WTC11 (cell line): ENCODE measurements at regions not wholly inside any gene's neighbourhood (a gene's known extent, or its start where the extent isn't known, plus 50 kb on each side); places are given as distances from the start of the nearest gene placed in this dataset.

Experiments
- ATAC-seq: fragments of 200-7000 bp; cut with Tn5 transposase; 2 replicates; pipeline ENCODE4 v1.10.0; 2021; ENCODE audit warnings: mild to moderate bottlenecking, moderate library complexity
- CTCF ChIA-PET: fragments of 300-600 bp; sonication (Branson Sonifier 250); formaldehyde crosslinking; loops from one replicate; lab custom pipeline; 2021; ENCODE audit warnings: antibody characterized with exemption; lab: Charles Lee
- POLR2A ChIA-PET: fragments of 350-600 bp; sonication (Branson Sonifier 250); formaldehyde crosslinking; loops from one replicate; lab custom pipeline; 2021; ENCODE audit warnings: antibody characterized with exemption; lab: Charles Lee
- DNase-seq: peaks from one replicate; pipeline ENCODE4 v3.0.0; 2021; ENCODE audit warnings: low spot score
- H3K27ac Mint-ChIP-seq: 2 replicates; pipeline ENCODE4 v1.8.0; 2021; ENCODE audit warnings: mixed read lengths
- H3K27me3 Mint-ChIP-seq: 2 replicates; pipeline ENCODE4 v1.8.0; 2021; ENCODE audit warnings: low read depth, mild to moderate bottlenecking, moderate library complexity, mixed read lengths
- H3K36me3 Mint-ChIP-seq: 2 replicates; pipeline ENCODE4 v1.8.0; 2021; ENCODE audit warnings: mixed read lengths
- H3K4me1 Mint-ChIP-seq: 2 replicates; pipeline ENCODE4 v1.8.0; 2022; ENCODE audit warnings: mixed read lengths
- H3K4me3 Mint-ChIP-seq: 2 replicates; pipeline ENCODE4 v1.8.0; 2021; ENCODE audit warnings: mild to moderate bottlenecking, moderate library complexity, mixed read lengths
- H3K9me3 Mint-ChIP-seq: 2 replicates; pipeline ENCODE4 v1.8.0; 2021; ENCODE audit warnings: mixed read lengths
- AFF4 ChIP-seq: sonication (generic); formaldehyde crosslinking; IDR thresholded peaks from 2 replicates; pipeline ENCODE4 v1.8.1; 2023; ENCODE audit warnings: mild to moderate bottlenecking, missing genetic modification reagents, borderline replicate concordance
- CBFB ChIP-seq: sonication (generic); formaldehyde crosslinking; IDR thresholded peaks from 2 replicates; pipeline ENCODE4 v1.8.1; 2022; ENCODE audit warnings: mild to moderate bottlenecking, low read depth, missing genetic modification reagents
- CREM ChIP-seq: sonication (generic); formaldehyde crosslinking; IDR thresholded peaks from 2 replicates; pipeline ENCODE4 v1.8.1; 2022; ENCODE audit warnings: mild to moderate bottlenecking, missing genetic modification reagents, moderate library complexity
- E2F4 ChIP-seq: sonication (generic); formaldehyde crosslinking; IDR thresholded peaks from 2 replicates; pipeline ENCODE4 v1.8.1; 2022; ENCODE audit warnings: low read depth, mild to moderate bottlenecking, moderate library complexity, missing genetic modification reagents, borderline replicate concordance
- HMGA2 ChIP-seq: fragments of 250-450 bp; sonication (Bioruptor Pico); IDR thresholded peaks from 2 replicates; pipeline ENCODE4 v1.4.0; 2021; ENCODE audit warnings: mild to moderate bottlenecking, moderate library complexity
- IRF1 ChIP-seq: sonication (generic); formaldehyde crosslinking; IDR thresholded peaks from 2 replicates; pipeline ENCODE4 v1.8.0; 2023; ENCODE audit warnings: missing genetic modification reagents
- MAX ChIP-seq: sonication (generic); formaldehyde crosslinking; IDR thresholded peaks from 2 replicates; pipeline ENCODE4 v1.8.0; 2022; ENCODE audit warnings: mild to moderate bottlenecking, missing genetic modification reagents
- NR1H2 ChIP-seq: sonication (generic); formaldehyde crosslinking; IDR thresholded peaks from 2 replicates; pipeline ENCODE4 v1.9.0; 2021; ENCODE audit warnings: mild to moderate bottlenecking, moderate library complexity, missing genetic modification reagents
- OVOL2 ChIP-seq: fragments of 250-450 bp; sonication (Bioruptor Pico); IDR thresholded peaks from 2 replicates; pipeline ENCODE4 v1.9.0; 2021; ENCODE audit warnings: mild to moderate bottlenecking, borderline replicate concordance
- RORB ChIP-seq: fragments of 250-450 bp; sonication (Bioruptor Pico); IDR thresholded peaks from 2 replicates; pipeline ENCODE4 v1.9.0; 2021; ENCODE audit warnings: mild to moderate bottlenecking
- SMAD3 ChIP-seq: sonication (generic); formaldehyde crosslinking; IDR thresholded peaks from 2 replicates; pipeline ENCODE4 v1.8.0; 2022; ENCODE audit warnings: missing genetic modification reagents, mild to moderate bottlenecking, borderline replicate concordance
- ZNF232 ChIP-seq: sonication (generic); formaldehyde crosslinking; IDR thresholded peaks from 2 replicates; pipeline ENCODE4 v1.8.0; 2022; ENCODE audit warnings: mild to moderate bottlenecking, missing genetic modification reagents
- ZNF512 ChIP-seq: sonication (generic); formaldehyde crosslinking; IDR thresholded peaks from 2 replicates; pipeline ENCODE4 v1.8.1; 2022; ENCODE audit warnings: missing genetic modification reagents, borderline replicate concordance
- TF ChIP-seq, protein P1 (sequence below): sonication (generic); formaldehyde crosslinking; IDR thresholded peaks from 2 replicates; pipeline ENCODE4 v1.8.0; 2023; ENCODE audit warnings: mild to moderate bottlenecking, missing genetic modification reagents
- TF ChIP-seq, protein P2 (sequence below): sonication (generic); formaldehyde crosslinking; IDR thresholded peaks from 2 replicates; pipeline ENCODE4 v1.8.1; 2023; ENCODE audit warnings: mild to moderate bottlenecking, missing genetic modification reagents
- TF ChIP-seq, protein P3 (sequence below): fragments of 250-450 bp; sonication (Bioruptor Pico); IDR thresholded peaks from 2 replicates; pipeline ENCODE4 v2.1.2; 2022; ENCODE audit warnings: mild to moderate bottlenecking, moderate library complexity
- TF ChIP-seq, protein P4 (sequence below): fragments of 250-450 bp; sonication (Bioruptor Pico); IDR thresholded peaks from 2 replicates; pipeline ENCODE4 v1.8.0; 2021; ENCODE audit warnings: mild to moderate bottlenecking
- TF ChIP-seq, protein P5 (sequence below): sonication (generic); formaldehyde crosslinking; IDR thresholded peaks from 2 replicates; pipeline ENCODE4 v1.8.1; 2023; ENCODE audit warnings: mild to moderate bottlenecking, moderate library complexity, missing genetic modification reagents

DNA sequence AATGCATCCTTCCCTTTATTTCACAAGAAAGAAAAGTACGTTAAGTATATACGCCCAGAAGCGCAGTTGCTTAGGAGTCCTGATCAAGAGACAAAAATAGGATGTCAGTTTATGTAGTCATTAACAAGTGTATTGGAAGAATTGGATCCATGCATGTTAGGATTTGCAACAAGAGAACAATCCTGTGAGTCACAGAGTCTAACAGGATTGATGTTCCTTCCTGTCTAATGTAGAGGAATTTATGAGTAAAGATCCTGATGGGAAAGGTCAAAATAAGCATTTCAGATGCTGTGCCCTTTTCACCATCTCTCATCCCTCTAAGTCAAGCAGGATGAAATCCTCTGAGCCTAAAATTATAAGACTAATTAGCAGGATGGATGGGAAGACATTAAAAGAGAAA, 406.0 kb upstream of the GRIA1 start:
- Mint-ChIP-seq H3K27me3 (no peaks in the 10 kb centered on the region), H3K4me3 (no peak overlapping the region), H3K27ac (no peak overlapping the region), H3K4me1 (peaks cover 6% of the 10 kb centered on the region), H3K9me3 (peaks cover 6% of the 10 kb centered on the region; the same call in 1 of the 2 replicates)
- POLR2A ChIA-PET, result no interaction called here
- CTCF ChIA-PET, result no interaction called here
- ATAC-seq, result no peak
- no peak for TF ChIP-seq E2F4 (CRISPR knock-in tag)
- no peak for TF ChIP-seq NR1H2 (CRISPR knock-in tag)
- TF ChIP-seq CBFB (CRISPR knock-in tag), result no peak
- TF ChIP-seq, protein P1, sequence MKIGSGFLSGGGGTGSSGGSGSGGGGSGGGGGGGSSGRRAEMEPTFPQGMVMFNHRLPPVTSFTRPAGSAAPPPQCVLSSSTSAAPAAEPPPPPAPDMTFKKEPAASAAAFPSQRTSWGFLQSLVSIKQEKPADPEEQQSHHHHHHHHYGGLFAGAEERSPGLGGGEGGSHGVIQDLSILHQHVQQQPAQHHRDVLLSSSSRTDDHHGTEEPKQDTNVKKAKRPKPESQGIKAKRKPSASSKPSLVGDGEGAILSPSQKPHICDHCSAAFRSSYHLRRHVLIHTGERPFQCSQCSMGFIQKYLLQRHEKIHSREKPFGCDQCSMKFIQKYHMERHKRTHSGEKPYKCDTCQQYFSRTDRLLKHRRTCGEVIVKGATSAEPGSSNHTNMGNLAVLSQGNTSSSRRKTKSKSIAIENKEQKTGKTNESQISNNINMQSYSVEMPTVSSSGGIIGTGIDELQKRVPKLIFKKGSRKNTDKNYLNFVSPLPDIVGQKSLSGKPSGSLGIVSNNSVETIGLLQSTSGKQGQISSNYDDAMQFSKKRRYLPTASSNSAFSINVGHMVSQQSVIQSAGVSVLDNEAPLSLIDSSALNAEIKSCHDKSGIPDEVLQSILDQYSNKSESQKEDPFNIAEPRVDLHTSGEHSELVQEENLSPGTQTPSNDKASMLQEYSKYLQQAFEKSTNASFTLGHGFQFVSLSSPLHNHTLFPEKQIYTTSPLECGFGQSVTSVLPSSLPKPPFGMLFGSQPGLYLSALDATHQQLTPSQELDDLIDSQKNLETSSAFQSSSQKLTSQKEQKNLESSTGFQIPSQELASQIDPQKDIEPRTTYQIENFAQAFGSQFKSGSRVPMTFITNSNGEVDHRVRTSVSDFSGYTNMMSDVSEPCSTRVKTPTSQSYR (CRISPR knock-in tag), result no peak
- TF ChIP-seq, protein P2, sequence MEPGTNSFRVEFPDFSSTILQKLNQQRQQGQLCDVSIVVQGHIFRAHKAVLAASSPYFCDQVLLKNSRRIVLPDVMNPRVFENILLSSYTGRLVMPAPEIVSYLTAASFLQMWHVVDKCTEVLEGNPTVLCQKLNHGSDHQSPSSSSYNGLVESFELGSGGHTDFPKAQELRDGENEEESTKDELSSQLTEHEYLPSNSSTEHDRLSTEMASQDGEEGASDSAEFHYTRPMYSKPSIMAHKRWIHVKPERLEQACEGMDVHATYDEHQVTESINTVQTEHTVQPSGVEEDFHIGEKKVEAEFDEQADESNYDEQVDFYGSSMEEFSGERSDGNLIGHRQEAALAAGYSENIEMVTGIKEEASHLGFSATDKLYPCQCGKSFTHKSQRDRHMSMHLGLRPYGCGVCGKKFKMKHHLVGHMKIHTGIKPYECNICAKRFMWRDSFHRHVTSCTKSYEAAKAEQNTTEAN, result no peak
- TF ChIP-seq MAX (CRISPR knock-in tag), result no peak
- TF ChIP-seq AFF4 (CRISPR knock-in tag), result no peak
- TF ChIP-seq RORB (CRISPR knock-in tag), result no peak
- no peak for TF ChIP-seq CREM (CRISPR knock-in tag)
- TF ChIP-seq, all 79 proteins: peak for 0
- no peak for DNase-seq
- no peaks in the 10 kb centered on the region; the same call in 1 of the 2 replicates for H3K36me3 Mint-ChIP-seq

GRCh38 chr5:153086486-153086885, 404.0 kb upstream of the GRIA1 start:
- DNase-seq (no peak), ATAC-seq (no peak)
- Mint-ChIP-seq H3K9me3 (no peaks in the 10 kb centered on the region), H3K4me1 (peaks cover 6% of the 10 kb centered on the region), H3K27ac (no peak overlapping the region), H3K27me3 (no peaks in the 10 kb centered on the region), H3K36me3 (no peaks in the 10 kb centered on the region), H3K4me3 (no peak overlapping the region)
- POLR2A ChIA-PET, result no interaction called here
- CTCF ChIA-PET, result no interaction called here
- TF ChIP-seq ZNF512 (CRISPR knock-in tag) (no peak), OVOL2 (CRISPR knock-in tag) (no peak), SMAD3 (CRISPR knock-in tag) (no peak), IRF1 (CRISPR knock-in tag) (no peak), HMGA2 (CRISPR knock-in tag) (no peak), ZNF232 (CRISPR knock-in tag) (no peak)
- TF ChIP-seq, protein P3, sequence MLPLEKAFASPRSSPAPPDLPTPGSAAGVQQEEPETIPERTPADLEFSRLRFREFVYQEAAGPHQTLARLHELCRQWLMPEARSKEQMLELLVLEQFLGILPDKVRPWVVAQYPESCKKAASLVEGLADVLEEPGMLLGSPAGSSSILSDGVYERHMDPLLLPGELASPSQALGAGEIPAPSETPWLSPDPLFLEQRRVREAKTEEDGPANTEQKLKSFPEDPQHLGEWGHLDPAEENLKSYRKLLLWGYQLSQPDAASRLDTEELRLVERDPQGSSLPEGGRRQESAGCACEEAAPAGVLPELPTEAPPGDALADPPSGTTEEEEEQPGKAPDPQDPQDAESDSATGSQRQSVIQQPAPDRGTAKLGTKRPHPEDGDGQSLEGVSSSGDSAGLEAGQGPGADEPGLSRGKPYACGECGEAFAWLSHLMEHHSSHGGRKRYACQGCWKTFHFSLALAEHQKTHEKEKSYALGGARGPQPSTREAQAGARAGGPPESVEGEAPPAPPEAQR (CRISPR knock-in tag), result no peak
- TF ChIP-seq, protein P4, sequence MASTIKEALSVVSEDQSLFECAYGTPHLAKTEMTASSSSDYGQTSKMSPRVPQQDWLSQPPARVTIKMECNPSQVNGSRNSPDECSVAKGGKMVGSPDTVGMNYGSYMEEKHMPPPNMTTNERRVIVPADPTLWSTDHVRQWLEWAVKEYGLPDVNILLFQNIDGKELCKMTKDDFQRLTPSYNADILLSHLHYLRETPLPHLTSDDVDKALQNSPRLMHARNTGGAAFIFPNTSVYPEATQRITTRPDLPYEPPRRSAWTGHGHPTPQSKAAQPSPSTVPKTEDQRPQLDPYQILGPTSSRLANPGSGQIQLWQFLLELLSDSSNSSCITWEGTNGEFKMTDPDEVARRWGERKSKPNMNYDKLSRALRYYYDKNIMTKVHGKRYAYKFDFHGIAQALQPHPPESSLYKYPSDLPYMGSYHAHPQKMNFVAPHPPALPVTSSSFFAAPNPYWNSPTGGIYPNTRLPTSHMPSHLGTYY (CRISPR knock-in tag), result no peak
- TF ChIP-seq, protein P5, sequence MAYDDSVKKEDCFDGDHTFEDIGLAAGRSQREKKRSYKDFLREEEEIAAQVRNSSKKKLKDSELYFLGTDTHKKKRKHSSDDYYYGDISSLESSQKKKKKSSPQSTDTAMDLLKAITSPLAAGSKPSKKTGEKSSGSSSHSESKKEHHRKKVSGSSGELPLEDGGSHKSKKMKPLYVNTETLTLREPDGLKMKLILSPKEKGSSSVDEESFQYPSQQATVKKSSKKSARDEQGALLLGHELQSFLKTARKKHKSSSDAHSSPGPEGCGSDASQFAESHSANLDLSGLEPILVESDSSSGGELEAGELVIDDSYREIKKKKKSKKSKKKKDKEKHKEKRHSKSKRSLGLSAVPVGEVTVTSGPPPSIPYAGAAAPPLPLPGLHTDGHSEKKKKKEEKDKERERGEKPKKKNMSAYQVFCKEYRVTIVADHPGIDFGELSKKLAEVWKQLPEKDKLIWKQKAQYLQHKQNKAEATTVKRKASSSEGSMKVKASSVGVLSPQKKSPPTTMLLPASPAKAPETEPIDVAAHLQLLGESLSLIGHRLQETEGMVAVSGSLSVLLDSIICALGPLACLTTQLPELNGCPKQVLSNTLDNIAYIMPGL (CRISPR knock-in tag), result no peak
